Ectodermal cell (in vitro differentiated cells): ENCODE measurements at regions not wholly inside any gene's neighbourhood (a gene's known extent, or its start where the extent isn't known, plus 50 kb on each side); places are given as distances from the start of the nearest gene placed in this dataset.
"Not testable (repeated sequence)": the region's sequence is repeated elsewhere in the genome, so short reads cannot be mapped to it uniquely, and the experiment has no call there.

Source experiments
- H3K27ac ChIP-seq: 2 replicates; pipeline ENCODE4 v1.7.0; 2013; ENCODE audit warnings: mild to moderate bottlenecking, low read depth, low read length; ENCODE audit not compliant: insufficient read depth, poor library complexity, severe bottlenecking
- H3K27me3 ChIP-seq: 2 replicates; pipeline ENCODE4 v1.7.0; 2013; ENCODE audit warnings: mild to moderate bottlenecking, low read length; ENCODE audit not compliant: insufficient read depth, control insufficient read depth, poor library complexity, severe bottlenecking
- H3K36me3 ChIP-seq: one replicate; pipeline ENCODE4 v1.7.0; 2013; ENCODE audit warnings: low read length; ENCODE audit not compliant: control insufficient read depth, insufficient read depth
- H3K4me1 ChIP-seq: one replicate; pipeline ENCODE4 v1.7.0; 2013; ENCODE audit warnings: low read length; ENCODE audit not compliant: control insufficient read depth, insufficient read depth
- H3K4me3 ChIP-seq: 2 replicates; pipeline ENCODE4 v1.7.0; 2013; ENCODE audit warnings: low read depth, low read length, control low read depth; ENCODE audit not compliant: insufficient read depth
- H3K9me3 ChIP-seq: 2 replicates; pipeline ENCODE4 v1.7.0; 2013; ENCODE audit warnings: mild to moderate bottlenecking, low read length, moderate library complexity; ENCODE audit not compliant: control insufficient read depth
- WGBS, 2 experiments: methylation state at CpG; one replicate each; pipeline ENCODE4 v1.1.7; 2013; ENCODE audit warnings: missing lambda C conversion rate in 2 of 2; 5-methylcytosine and 5-hydroxymethylcytosine counted together

- Histone ChIP-seq H3K27ac (no peak overlapping the region), H3K36me3 (no peaks in the 10 kb centered on the region), H3K4me1 (no peaks in the 10 kb centered on the region), H3K9me3 (no peaks in the 10 kb centered on the region), H3K4me3 (no peak overlapping the region), H3K27me3 (no peaks in the 10 kb centered on the region)
- 87 to 94% methylated on average over 2 of the region's 2 CpGs for WGBS, 2 experiments
These were observed 453.9 kb upstream of the DDX18 start for GRCh38 chr2:117360586-117360985.

GRCh38 chr2:117378653-117379052, 435.8 kb upstream of the DDX18 start:
- Histone ChIP-seq H3K27me3 (no peaks in the 10 kb centered on the region), H3K4me3 (no peak overlapping the region), H3K9me3 (no peaks in the 10 kb centered on the region), H3K27ac (no peak overlapping the region), H3K4me1 (no peaks in the 10 kb centered on the region), H3K36me3 (no peaks in the 10 kb centered on the region)
- WGBS, 2 experiments, result 90% methylated on average over 4 of the region's 4 CpGs; no CpG with 5 or more reads in 1 of the 2 experiments

- 95 to 96% methylated on average over 4 of the region's 4 CpGs for WGBS, 2 experiments
- Histone ChIP-seq H3K36me3 (no peaks in the 10 kb centered on the region), H3K4me3 (no peak overlapping the region), H3K27me3 (no peaks in the 10 kb centered on the region), H3K27ac (no peak overlapping the region), H3K9me3 (no peaks in the 10 kb centered on the region), H3K4me1 (no peaks in the 10 kb centered on the region)
These were observed 434.6 kb upstream of the DDX18 start for GRCh38 chr2:117379928-117380327.

GRCh38 chr2:117383997-117384396, 430.5 kb upstream of the DDX18 start:
- H3K9me3 ChIP-seq, H3K27me3 ChIP-seq, H3K4me1 ChIP-seq, H3K27ac ChIP-seq, H3K36me3 ChIP-seq, H3K4me3 ChIP-seq: not testable (repeated sequence)
- WGBS, 2 experiments, result 93 to 95% methylated on average over 12 of the region's 12 CpGs

GRCh38 chr2:117396161-117396560, 418.3 kb upstream of the DDX18 start:
- H3K27me3 ChIP-seq, result no peaks in the 10 kb centered on the region
- no peak overlapping the region for H3K27ac ChIP-seq
- no peaks in the 10 kb centered on the region for H3K9me3 ChIP-seq
- no peak overlapping the region for H3K4me3 ChIP-seq
- no peaks in the 10 kb centered on the region for H3K4me1 ChIP-seq
- H3K36me3 ChIP-seq, result no peaks in the 10 kb centered on the region

DNA sequence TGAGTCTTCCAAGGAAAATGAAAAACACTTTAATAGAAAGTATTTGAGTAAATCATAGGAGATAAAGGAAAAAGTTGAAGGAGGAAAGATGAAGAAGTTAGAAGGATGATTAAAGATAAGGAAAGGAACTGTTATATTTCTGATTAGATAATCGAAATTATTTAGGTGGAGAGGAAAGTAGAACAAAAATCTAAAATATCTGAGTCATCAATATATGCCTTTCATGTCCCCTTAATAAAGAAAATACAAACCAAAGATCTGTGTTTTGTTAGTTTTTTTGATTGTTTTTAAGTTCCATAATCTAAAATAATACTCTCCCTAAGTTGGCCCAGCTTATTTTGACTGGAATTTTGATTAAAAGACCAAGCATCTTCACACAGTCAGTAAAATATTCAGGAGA, 412.9 kb upstream of the DDX18 start:
- H3K4me1 ChIP-seq, result no peaks in the 10 kb centered on the region
- no peaks in the 10 kb centered on the region for H3K36me3 ChIP-seq
- no peak overlapping the region for H3K27ac ChIP-seq
- 67 to 88% methylated on average over 1 of the region's 1 CpG for WGBS, 2 experiments
- H3K4me3 ChIP-seq, result no peak overlapping the region
- H3K9me3 ChIP-seq, result no peaks in the 10 kb centered on the region
- H3K27me3 ChIP-seq, result no peaks in the 10 kb centered on the region

DNA sequence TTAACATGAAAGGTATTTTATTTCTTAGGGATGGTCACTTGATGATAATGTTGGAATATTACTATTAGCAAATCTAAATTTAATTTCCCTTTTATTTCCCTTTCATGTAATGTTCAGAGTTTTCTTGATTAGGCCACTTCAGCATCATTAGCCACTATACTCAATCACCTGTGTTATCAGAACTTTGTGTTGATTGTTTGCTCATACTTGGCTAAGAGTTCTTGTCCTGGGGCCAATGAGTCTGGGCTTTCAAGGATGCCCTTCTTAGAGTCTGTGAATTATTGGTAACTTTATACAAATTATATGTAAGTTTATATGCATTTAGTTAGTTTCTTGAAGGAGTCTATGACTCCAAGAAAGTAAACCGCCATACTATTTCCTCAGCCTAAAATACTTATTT, 408.0 kb upstream of the DDX18 start:
- 83 to 85% methylated on average over 1 of the region's 1 CpG for WGBS, 2 experiments
- no peak overlapping the region for H3K27ac ChIP-seq
- H3K9me3 ChIP-seq, result no peaks in the 10 kb centered on the region
- no peaks in the 10 kb centered on the region for H3K36me3 ChIP-seq
- no peaks in the 10 kb centered on the region for H3K27me3 ChIP-seq
- H3K4me1 ChIP-seq, result no peaks in the 10 kb centered on the region
- H3K4me3 ChIP-seq, result no peak overlapping the region

DNA sequence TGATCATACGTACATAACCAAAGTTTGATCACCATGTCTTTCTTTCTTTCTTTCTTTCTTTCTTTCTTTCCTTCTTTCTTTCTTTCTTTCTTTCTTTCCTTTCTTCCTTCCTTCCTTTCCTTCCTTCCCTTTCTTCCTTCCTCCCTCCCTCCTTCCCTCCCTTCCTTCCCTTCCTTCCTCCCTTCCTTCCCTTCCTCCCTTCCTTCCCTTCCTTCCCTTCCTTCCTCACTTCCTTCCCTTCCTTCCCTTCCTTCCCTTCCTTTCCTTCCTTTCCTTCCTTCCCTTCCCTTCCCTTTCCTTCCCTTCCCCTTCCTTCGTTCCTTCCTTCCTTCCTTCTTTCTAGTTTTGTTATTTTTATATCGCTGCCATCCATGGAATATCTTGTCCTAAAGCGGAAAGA, 406.7 kb upstream of the DDX18 start:
- Histone ChIP-seq H3K4me3 (no peak overlapping the region), H3K4me1 (no peaks in the 10 kb centered on the region), H3K36me3 (no peaks in the 10 kb centered on the region), H3K27ac (no peak overlapping the region), H3K9me3 (no peaks in the 10 kb centered on the region), H3K27me3 (no peaks in the 10 kb centered on the region)
- 84 to 87% methylated on average over 4 of the region's 4 CpGs for WGBS, 2 experiments

GRCh38 chr2:117409443-117409842, 405.0 kb upstream of the DDX18 start:
- Histone ChIP-seq H3K27me3 (no peaks in the 10 kb centered on the region), H3K4me3 (no peak overlapping the region), H3K4me1 (no peaks in the 10 kb centered on the region), H3K36me3 (no peaks in the 10 kb centered on the region), H3K9me3 (no peaks in the 10 kb centered on the region), H3K27ac (no peak overlapping the region)
- WGBS, 2 experiments, result 92 to 98% methylated on average over 4 of the region's 4 CpGs

- no peaks in the 10 kb centered on the region for H3K27me3 ChIP-seq
- no peaks in the 10 kb centered on the region for H3K9me3 ChIP-seq
- H3K4me1 ChIP-seq, result no peaks in the 10 kb centered on the region
- H3K36me3 ChIP-seq, result no peaks in the 10 kb centered on the region
- no peak overlapping the region for H3K4me3 ChIP-seq
- WGBS, 2 experiments, result 62 to 81% methylated on average over 2 to 4 of the region's 4 CpGs
- H3K27ac ChIP-seq, result no peak overlapping the region
These were observed 402.5 kb upstream of the DDX18 start for GRCh38 chr2:117411983-117412382.

GRCh38 chr2:117432746-117433145, 381.7 kb upstream of the DDX18 start:
- no peak overlapping the region for H3K4me3 ChIP-seq
- H3K9me3 ChIP-seq, result no peaks in the 10 kb centered on the region
- H3K36me3 ChIP-seq, result no peaks in the 10 kb centered on the region
- no peaks in the 10 kb centered on the region for H3K4me1 ChIP-seq
- 92 to 98% methylated on average over 4 of the region's 4 CpGs for WGBS, 2 experiments
- no peak overlapping the region for H3K27ac ChIP-seq
- no peaks in the 10 kb centered on the region for H3K27me3 ChIP-seq
